ENCODE measurements at regions not wholly inside any gene's neighbourhood (a gene's known extent, or its start where the extent isn't known, plus 50 kb on each side); places are given as distances from the start of the nearest gene placed in this dataset.

DNA sequence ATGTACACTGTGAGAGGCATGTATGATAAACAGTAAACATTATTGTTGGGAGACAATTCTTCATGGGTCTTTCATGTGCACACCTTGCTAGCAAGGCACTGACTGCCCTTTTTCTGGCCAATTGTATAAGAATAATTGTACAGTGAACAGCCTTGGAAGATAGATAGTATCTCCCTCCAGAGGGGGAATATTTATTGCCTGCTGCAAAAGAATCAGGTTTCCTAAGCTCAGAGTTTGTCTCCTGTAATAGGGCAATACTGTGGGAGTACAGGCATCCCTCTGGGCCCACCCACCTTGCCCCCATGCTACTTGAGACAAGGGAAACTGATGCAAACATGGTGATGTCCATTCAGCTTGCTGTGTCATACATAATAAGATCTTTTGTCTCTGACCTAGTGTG is 442.2 kb downstream of the HDGFL1 start:
- no peak for TF ChIP-seq EZH2phosphoT487 (IDR thresholded peaks at IDR 0.05; ENCODE audit: borderline replicate concordance)
- TF ChIP-seq, protein P1, sequence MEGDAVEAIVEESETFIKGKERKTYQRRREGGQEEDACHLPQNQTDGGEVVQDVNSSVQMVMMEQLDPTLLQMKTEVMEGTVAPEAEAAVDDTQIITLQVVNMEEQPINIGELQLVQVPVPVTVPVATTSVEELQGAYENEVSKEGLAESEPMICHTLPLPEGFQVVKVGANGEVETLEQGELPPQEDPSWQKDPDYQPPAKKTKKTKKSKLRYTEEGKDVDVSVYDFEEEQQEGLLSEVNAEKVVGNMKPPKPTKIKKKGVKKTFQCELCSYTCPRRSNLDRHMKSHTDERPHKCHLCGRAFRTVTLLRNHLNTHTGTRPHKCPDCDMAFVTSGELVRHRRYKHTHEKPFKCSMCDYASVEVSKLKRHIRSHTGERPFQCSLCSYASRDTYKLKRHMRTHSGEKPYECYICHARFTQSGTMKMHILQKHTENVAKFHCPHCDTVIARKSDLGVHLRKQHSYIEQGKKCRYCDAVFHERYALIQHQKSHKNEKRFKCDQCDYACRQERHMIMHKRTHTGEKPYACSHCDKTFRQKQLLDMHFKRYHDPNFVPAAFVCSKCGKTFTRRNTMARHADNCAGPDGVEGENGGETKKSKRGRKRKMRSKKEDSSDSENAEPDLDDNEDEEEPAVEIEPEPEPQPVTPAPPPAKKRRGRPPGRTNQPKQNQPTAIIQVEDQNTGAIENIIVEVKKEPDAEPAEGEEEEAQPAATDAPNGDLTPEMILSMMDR (conservative IDR thresholded peaks at IDR 0.05; ENCODE audit: low read length), result no peak

All from Loucy (cell line).